ENCODE measurements at regions not wholly inside any gene's neighbourhood (a gene's known extent, or its start where the extent isn't known, plus 50 kb on each side); places are given as distances from the start of the nearest gene placed in this dataset.

- Mint-ChIP-seq H3K4me1 (peaks cover 11% of the 10 kb centered on the region), H3K36me3 (ENCODE audit: insufficient read depth) (peaks cover 2% of the 10 kb centered on the region), H3K27ac (ENCODE audit: low read depth) (no peak overlapping the region), H3K4me3 (peak overlapping the region; percentile 84), H3K27me3 (peaks cover 62% of the 10 kb centered on the region), H3K9me3 (no peaks in the 10 kb centered on the region)
- ATAC-seq (replicated peaks; ENCODE audit: extremely low read depth, poor library complexity, severe bottlenecking) (peak; percentile 88), DNase-seq (ENCODE audit: low spot score in 2 of 2) (peak; percentile 38 to 45)
These were observed 53.6 kb upstream of the IGFBP7 start for GRCh38 chr4:57163530-57164459.

GRCh38 chr4:57162499-57163019 is 52.4 kb upstream of the IGFBP7 start:
- Mint-ChIP-seq H3K27me3 (peaks cover 70% of the 10 kb centered on the region), H3K4me1 (peaks cover 11% of the 10 kb centered on the region), H3K4me3 (no peak overlapping the region), H3K36me3 (ENCODE audit: insufficient read depth) (peaks cover 2% of the 10 kb centered on the region), H3K9me3 (no peaks in the 10 kb centered on the region), H3K27ac (ENCODE audit: low read depth) (no peak overlapping the region)
- DNase-seq (ENCODE audit: low spot score in 2 of 2) (no peak), ATAC-seq (replicated peaks; ENCODE audit: extremely low read depth, poor library complexity, severe bottlenecking) (no peak)

Measured in central memory CD8-positive, alpha-beta T cell (primary cell).